NT2/D1 (cell line): ENCODE measurements at regions not wholly inside any gene's neighbourhood (a gene's known extent, or its start where the extent isn't known, plus 50 kb on each side); places are given as distances from the start of the nearest gene placed in this dataset.

Experiments used
- SUZ12 ChIP-seq: IDR thresholded peaks from 2 replicates; pipeline ENCODE4 v1.6.1; 2011; ENCODE audit not compliant: insufficient read length, insufficient read depth; ENCODE audit errors: extremely low read depth
- ZNF274 ChIP-seq: IDR thresholded peaks from 2 replicates; pipeline ENCODE4 v1.6.1; 2011; ENCODE audit warnings: mild to moderate bottlenecking, low read depth, low read length

GRCh38 chr21:25171438-25171837 is 435.8 kb downstream of the MRPL39 start:
- TF ChIP-seq ZNF274 (no peak), SUZ12 (no peak)
